Smooth muscle cell (in vitro differentiated cells): ENCODE measurements at regions not wholly inside any gene's neighbourhood (a gene's known extent, or its start where the extent isn't known, plus 50 kb on each side); places are given as distances from the start of the nearest gene placed in this dataset.

Experiments used
- DNase-seq: peaks from one replicate; lab custom pipeline; 2025; ENCODE audit not compliant: unreplicated experiment; lab: John Stamatoyannopoulos, UW
- H2AFZ ChIP-seq: fragments of 200-600 bp; sonication (generic); 2 replicates; pipeline ENCODE4 v1.6.0; 2016; ENCODE audit warnings: antibody characterized with exemption, low read depth, mild to moderate bottlenecking
- H3F3A ChIP-seq: fragments of 200-600 bp; sonication (generic); 2 replicates; pipeline ENCODE4 v1.6.0; 2017; ENCODE audit warnings: antibody characterized with exemption, low read depth
- H3K27ac ChIP-seq: fragments of 200-600 bp; sonication (generic); 2 replicates; pipeline ENCODE4 v1.5.1; 2016; ENCODE audit warnings: low read depth, mild to moderate bottlenecking
- H3K27me3 ChIP-seq: fragments of 200-600 bp; sonication (generic); 2 replicates; pipeline ENCODE4 v1.6.1; 2016; ENCODE audit warnings: low read depth, mild to moderate bottlenecking
- H3K36me3 ChIP-seq: fragments of 200-600 bp; sonication (generic); 2 replicates; pipeline ENCODE4 v1.5.1; 2016; ENCODE audit warnings: low read depth
- H3K4me1 ChIP-seq: fragments of 200-600 bp; sonication (generic); 2 replicates; pipeline ENCODE4 v1.5.1; 2016; ENCODE audit warnings: low read depth
- H3K4me2 ChIP-seq: fragments of 200-600 bp; sonication (generic); 2 replicates; pipeline ENCODE4 v1.6.0; 2016; ENCODE audit warnings: mild to moderate bottlenecking
- H3K4me3 ChIP-seq: fragments of 200-600 bp; sonication (generic); 2 replicates; pipeline ENCODE4 v1.5.1; 2016; ENCODE audit warnings: mild to moderate bottlenecking
- H3K79me2 ChIP-seq: fragments of 200-600 bp; sonication (generic); 2 replicates; pipeline ENCODE4 v1.6.0; 2016; ENCODE audit warnings: low read depth, mild to moderate bottlenecking
- H3K9ac ChIP-seq: fragments of 200-600 bp; sonication (generic); 2 replicates; pipeline ENCODE4 v1.6.0; 2016; ENCODE audit warnings: low read depth
- H3K9me3 ChIP-seq: fragments of 200-600 bp; sonication (generic); replicated peaks from 2 replicates; pipeline ENCODE4 v1.5.1; 2016; ENCODE audit warnings: low read depth
- H4K20me1 ChIP-seq: fragments of 200-600 bp; sonication (generic); 2 replicates; pipeline ENCODE4 v1.6.0; 2016; ENCODE audit warnings: low read depth
- WGBS: methylation state at CpG from one replicate; pipeline ENCODE4 v1.1.7; 2016; ENCODE audit warnings: low lambda C conversion rate; 5-methylcytosine and 5-hydroxymethylcytosine counted together
- TF ChIP-seq, protein P1 (sequence below): fragments of 200-600 bp; sonication (generic); IDR thresholded peaks from 2 replicates; pipeline ENCODE4 v1.5.1; 2017; ENCODE audit warnings: borderline replicate concordance, mild to moderate bottlenecking, antibody characterized with exemption; ENCODE audit not compliant: insufficient read depth, poor library complexity, severe bottlenecking

DNA sequence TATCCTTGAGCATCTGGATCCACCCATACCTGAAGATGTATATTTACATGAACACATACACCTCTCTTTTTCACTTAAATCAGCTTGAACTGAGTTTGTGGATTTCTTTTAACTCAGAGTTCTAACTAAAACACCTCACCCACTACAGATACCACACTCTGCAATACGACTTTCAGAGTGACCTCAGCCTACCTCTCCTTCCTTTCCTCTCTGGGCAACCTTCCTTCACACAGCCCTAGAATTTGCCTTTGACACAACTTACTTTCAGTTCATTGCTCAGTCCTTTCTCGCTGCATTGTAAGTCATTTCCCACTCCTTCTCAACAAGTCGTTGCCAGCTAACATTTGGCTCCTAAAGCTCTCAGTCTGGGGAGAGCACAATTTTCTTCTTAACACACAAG lies 151.9 kb upstream of the IRX3 start:
- TF ChIP-seq, protein P1, sequence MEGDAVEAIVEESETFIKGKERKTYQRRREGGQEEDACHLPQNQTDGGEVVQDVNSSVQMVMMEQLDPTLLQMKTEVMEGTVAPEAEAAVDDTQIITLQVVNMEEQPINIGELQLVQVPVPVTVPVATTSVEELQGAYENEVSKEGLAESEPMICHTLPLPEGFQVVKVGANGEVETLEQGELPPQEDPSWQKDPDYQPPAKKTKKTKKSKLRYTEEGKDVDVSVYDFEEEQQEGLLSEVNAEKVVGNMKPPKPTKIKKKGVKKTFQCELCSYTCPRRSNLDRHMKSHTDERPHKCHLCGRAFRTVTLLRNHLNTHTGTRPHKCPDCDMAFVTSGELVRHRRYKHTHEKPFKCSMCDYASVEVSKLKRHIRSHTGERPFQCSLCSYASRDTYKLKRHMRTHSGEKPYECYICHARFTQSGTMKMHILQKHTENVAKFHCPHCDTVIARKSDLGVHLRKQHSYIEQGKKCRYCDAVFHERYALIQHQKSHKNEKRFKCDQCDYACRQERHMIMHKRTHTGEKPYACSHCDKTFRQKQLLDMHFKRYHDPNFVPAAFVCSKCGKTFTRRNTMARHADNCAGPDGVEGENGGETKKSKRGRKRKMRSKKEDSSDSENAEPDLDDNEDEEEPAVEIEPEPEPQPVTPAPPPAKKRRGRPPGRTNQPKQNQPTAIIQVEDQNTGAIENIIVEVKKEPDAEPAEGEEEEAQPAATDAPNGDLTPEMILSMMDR = no peak
- no peaks in the 10 kb centered on the region for H4K20me1 ChIP-seq
- 83% methylated on average over 3 of the region's 3 CpGs for WGBS

DNA sequence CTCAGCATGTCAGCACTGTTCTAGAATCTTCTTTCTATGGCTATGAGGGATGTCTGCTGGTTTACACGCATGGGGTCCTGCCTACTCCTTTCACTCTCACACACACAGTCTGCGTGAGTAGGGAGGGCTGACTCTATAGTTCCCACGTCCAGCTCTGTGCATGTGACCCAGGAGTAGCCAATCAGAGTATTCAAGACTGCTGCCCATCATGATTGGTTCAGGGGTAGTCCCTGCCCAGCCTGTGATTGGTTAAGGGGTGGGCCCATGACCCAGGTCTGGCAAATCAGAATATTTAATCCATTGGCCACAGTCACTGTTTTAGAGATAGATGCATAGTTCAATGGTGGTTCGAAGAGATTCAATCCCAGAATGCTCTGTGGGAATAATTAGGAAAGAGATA lies 151.3 kb upstream of the IRX3 start:
- Histone ChIP-seq H4K20me1 (no peaks in the 10 kb centered on the region), H3K4me2 (no peak overlapping the region), H3K9ac (no peak overlapping the region), H3K36me3 (no peaks in the 10 kb centered on the region), H3K27me3 (peaks cover 74% of the 10 kb centered on the region), H3K4me3 (no peak overlapping the region), H3K79me2 (no peaks in the 10 kb centered on the region), H3F3A (no peaks in the 10 kb centered on the region), H3K27ac (no peak overlapping the region), H3K4me1 (no peaks in the 10 kb centered on the region), H3K9me3 (peaks cover 5% of the 10 kb centered on the region), H2AFZ (no peak overlapping the region)
- DNase-seq = no peak
- TF ChIP-seq, protein P1 = no peak
- WGBS = 87% methylated on average over 4 of the region's 4 CpGs

More for the DNA sequence above, 151.9 kb upstream of the IRX3 start:
- peaks cover 5% of the 10 kb centered on the region for H3K9me3 ChIP-seq
- H3K36me3 ChIP-seq = no peaks in the 10 kb centered on the region
- H3K27me3 ChIP-seq = peaks cover 72% of the 10 kb centered on the region
- H2AFZ ChIP-seq = no peak overlapping the region
- H3K4me1 ChIP-seq = no peaks in the 10 kb centered on the region
- DNase-seq = no peak
- no peak overlapping the region for H3K4me3 ChIP-seq
- H3K79me2 ChIP-seq = no peaks in the 10 kb centered on the region
- no peak overlapping the region for H3K4me2 ChIP-seq
- H3K27ac ChIP-seq = no peak overlapping the region
- H3F3A ChIP-seq = no peaks in the 10 kb centered on the region
- H3K9ac ChIP-seq = no peak overlapping the region

DNA sequence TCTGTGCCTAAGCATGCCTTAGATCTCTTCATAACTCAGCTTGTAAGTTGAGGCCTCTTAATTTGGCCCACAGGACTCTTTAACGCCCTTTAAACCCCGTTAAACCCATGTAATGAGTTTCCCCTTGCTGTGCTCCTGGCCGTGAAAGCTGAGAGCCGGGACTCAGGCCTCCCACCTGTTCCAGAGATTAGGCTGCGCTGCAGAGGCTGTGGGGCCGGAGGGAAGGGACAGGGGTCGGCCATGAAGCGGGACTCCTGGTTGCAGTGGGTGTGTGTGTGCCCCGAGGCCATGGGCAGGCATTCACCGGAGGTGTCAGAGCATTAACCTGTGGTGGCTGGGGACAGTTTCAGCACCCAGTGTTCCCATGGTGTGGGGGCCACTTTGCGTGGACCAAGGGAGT lies 150.8 kb upstream of the IRX3 start:
- peaks cover 5% of the 10 kb centered on the region for H3K9me3 ChIP-seq
- DNase-seq = no peak
- WGBS = 84% methylated on average over 11 of the region's 11 CpGs

DNA sequence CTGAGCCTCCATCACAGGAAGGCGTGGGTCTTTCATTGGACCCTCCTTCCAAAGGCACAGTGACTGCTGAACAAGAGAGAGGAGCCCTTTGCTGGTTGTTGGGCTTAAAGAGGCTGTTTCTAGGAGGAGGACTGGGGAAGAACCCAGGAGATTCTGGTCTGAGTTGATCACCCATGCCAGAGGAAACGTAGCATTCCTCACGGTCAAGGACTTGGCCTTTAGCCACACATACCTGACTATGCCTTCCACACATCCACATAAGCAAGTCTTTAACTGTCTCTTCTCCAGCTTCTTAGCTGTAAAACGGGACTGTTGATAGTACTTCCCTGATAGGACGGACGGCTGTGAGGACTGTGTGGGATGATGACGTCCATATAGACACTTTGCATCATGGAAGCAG lies 149.8 kb upstream of the IRX3 start:
- peaks cover 60% of the 10 kb centered on the region for H3K27me3 ChIP-seq
- 87% methylated on average over 7 of the region's 7 CpGs for WGBS
- no peaks in the 10 kb centered on the region for H3F3A ChIP-seq
- peaks cover 5% of the 10 kb centered on the region for H3K9me3 ChIP-seq
- H3K27ac ChIP-seq = no peak overlapping the region
- no peak overlapping the region for H3K4me3 ChIP-seq
- TF ChIP-seq, protein P1 = no peak
- no peaks in the 10 kb centered on the region for H4K20me1 ChIP-seq
- H3K79me2 ChIP-seq = no peaks in the 10 kb centered on the region
- no peak overlapping the region for H3K4me2 ChIP-seq
- H3K4me1 ChIP-seq = peaks cover 10% of the 10 kb centered on the region
- no peaks in the 10 kb centered on the region for H3K36me3 ChIP-seq
- DNase-seq = no peak
- H3K9ac ChIP-seq = no peak overlapping the region
- H2AFZ ChIP-seq = no peak overlapping the region

More for the DNA sequence above, 150.8 kb upstream of the IRX3 start:
- H3K36me3 ChIP-seq = no peaks in the 10 kb centered on the region
- no peak overlapping the region for H3K4me3 ChIP-seq
- no peaks in the 10 kb centered on the region for H3K79me2 ChIP-seq
- H3K9ac ChIP-seq = no peak overlapping the region
- no peaks in the 10 kb centered on the region for H3F3A ChIP-seq
- TF ChIP-seq, protein P1 = no peak
- peaks cover 71% of the 10 kb centered on the region for H3K27me3 ChIP-seq
- no peak overlapping the region for H3K4me2 ChIP-seq
- H2AFZ ChIP-seq = no peak overlapping the region
- no peak overlapping the region for H3K27ac ChIP-seq
- no peaks in the 10 kb centered on the region for H3K4me1 ChIP-seq
- H4K20me1 ChIP-seq = no peaks in the 10 kb centered on the region
